Adrenal gland (tissue), 5 donors: ENCODE measurements at regions not wholly inside any gene's neighbourhood (a gene's known extent, or its start where the extent isn't known, plus 50 kb on each side); places are given as distances from the start of the nearest gene placed in this dataset.

ENCODE experiments used
- CTCF ChIP-seq, 6 experiments: fragments of 450-650 bp in 4 of 6; fragments of 200-600 bp in 2 of 6; sonication (generic) in 1 of 6; IDR thresholded peaks; 1 replicate in 5 of 6; 2 replicates in 1 of 6; pipeline versions ENCODE4 v1.5.1 to v1.8.0; 2016 to 2021; ENCODE audit warnings: antibody characterized with exemption in 6 of 6, mild to moderate bottlenecking in 2 of 6, moderate library complexity in 1 of 6
- POLR2A ChIP-seq, 2 donors: fragments of 450-650 bp; IDR thresholded peaks; one replicate each; pipeline ENCODE4 v1.6.1; 2017; ENCODE audit warnings: antibody characterized with exemption in 2 of 2, mild to moderate bottlenecking in 2 of 2, moderate library complexity in 1 of 2
- donor health status: DM: no; HTN: no; CAD: no.

GRCh38 chr16:6853565-6853964, 479.1 kb upstream of the RBFOX1 start:
- TF ChIP-seq CTCF (IDR thresholded peaks at IDR 0.05) (no peak), POLR2A (IDR thresholded peaks at IDR 0.05) (no peak)
